Endothelial cell of umbilical vein (primary cell): ENCODE measurements at regions not wholly inside any gene's neighbourhood (a gene's known extent, or its start where the extent isn't known, plus 50 kb on each side); places are given as distances from the start of the nearest gene placed in this dataset.

Source experiments
- BruUV-seq: library from RNA; stranded (reverse); fragments of 400-500 nt; replicated peaks from 2 replicates; lab custom pipeline; 2021; lab: Mats Ljungman, UMichigan
- CTCF ChIA-PET: fragments of 300-600, 350-600 bp; sonication (Branson Sonifier 250); formaldehyde crosslinking; loops from one replicate; lab custom pipeline; 2021; ENCODE audit warnings: antibody characterized with exemption, inconsistent platforms; lab: Charles Lee
- POLR2A ChIA-PET: fragments of 300-600, 350-600 bp; sonication (Branson Sonifier 250); formaldehyde crosslinking; loops from one replicate; lab custom pipeline; 2021; ENCODE audit warnings: antibody characterized with exemption, inconsistent platforms; lab: Charles Lee
- DNase-seq: peaks from one replicate; pipeline ENCODE4 v3.0.0-alpha.2; 2011; ENCODE audit warnings: low read depth, low spot score
- FAIRE-seq: peaks from 2 replicates; lab custom pipeline; 2011; peaks lifted over from hg19 to GRCh38; lab: Jason Lieb, UNC
- H2AFZ ChIP-seq: 2 replicates; pipeline ENCODE4 v1.6.0; 2012; ENCODE audit warnings: low read depth, low read length, control low read depth, inconsistent platforms
- H3K27ac ChIP-seq: 2 replicates; pipeline ENCODE4 v1.5.1; 2011; ENCODE audit warnings: low read depth, mild to moderate bottlenecking, control low read depth, low read length, moderate library complexity; ENCODE audit not compliant: insufficient read depth
- H3K27me3 ChIP-seq, 2 experiments: 2 replicates each; pipeline versions ENCODE4 v1.6.0 to v1.6.1; 2011; ENCODE audit warnings: low read length in 2 of 2, mixed read lengths in 1 of 2; ENCODE audit not compliant: control insufficient read depth in 2 of 2, insufficient read depth in 2 of 2
- H3K36me3 ChIP-seq, 2 experiments: 2 replicates in 1 of 2; 3 replicates in 1 of 2; pipeline ENCODE4 v1.5.1; 2011; ENCODE audit warnings: low read length in 2 of 2, mild to moderate bottlenecking in 1 of 2, moderate library complexity in 1 of 2; ENCODE audit not compliant: control insufficient read depth in 2 of 2, insufficient read depth in 2 of 2; ENCODE audit errors: extremely low read depth in 1 of 2
- H3K4me1 ChIP-seq: 3 replicates; pipeline ENCODE4 v1.5.1; 2011; ENCODE audit warnings: mild to moderate bottlenecking, low read length; ENCODE audit not compliant: control insufficient read depth, insufficient read depth; ENCODE audit errors: extremely low read depth
- H3K4me2 ChIP-seq: 2 replicates; pipeline ENCODE4 v1.6.1; 2011; ENCODE audit warnings: low read length, control low read depth, mixed read lengths; ENCODE audit not compliant: insufficient read depth
- H3K4me3 ChIP-seq, 3 experiments: fragments of 200-600 bp in 1 of 3; sonication (generic), shearing (Covaris generic) in 1 of 3; replicated peaks in 1 of 3; 2 replicates each; pipeline ENCODE4 v1.5.1; 2011 to 2016; ENCODE audit warnings: control low read depth in 3 of 3, low read length in 3 of 3, mild to moderate bottlenecking in 2 of 3, inconsistent platforms in 1 of 3, low read depth in 1 of 3, moderate library complexity in 1 of 3; ENCODE audit not compliant: insufficient read depth in 1 of 3
- H3K79me2 ChIP-seq: 2 replicates; pipeline ENCODE4 v1.6.0; 2012; ENCODE audit warnings: low read length, inconsistent platforms; ENCODE audit not compliant: control insufficient read depth, insufficient read depth
- H3K9ac ChIP-seq: replicated peaks from 2 replicates; pipeline ENCODE3; 2011; ENCODE audit warnings: low read length, control low read depth; ENCODE audit not compliant: insufficient read depth; ENCODE audit errors: extremely low read depth
- H3K9me1 ChIP-seq: replicated peaks from 3 replicates; pipeline ENCODE4 v1.6.0; 2011; ENCODE audit warnings: mild to moderate bottlenecking, low read length; ENCODE audit not compliant: control insufficient read depth, insufficient read depth; ENCODE audit errors: extremely low read depth
- H3K9me3 ChIP-seq: replicated peaks from 2 replicates; pipeline ENCODE4 v1.5.1; 2012; ENCODE audit warnings: low read length, inconsistent platforms; ENCODE audit not compliant: control insufficient read depth, insufficient read depth
- H4K20me1 ChIP-seq: replicated peaks from 2 replicates; pipeline ENCODE3; 2011; ENCODE audit warnings: mild to moderate bottlenecking, low read length; ENCODE audit not compliant: control insufficient read depth, insufficient read depth; ENCODE audit errors: extremely low read depth
- EZH2 ChIP-seq: IDR thresholded peaks from 2 replicates; pipeline ENCODE4 v1.6.1; 2012; ENCODE audit warnings: borderline replicate concordance, low read depth, mild to moderate bottlenecking, moderate library complexity, low read length, inconsistent platforms; ENCODE audit not compliant: severe bottlenecking
- FOS ChIP-seq: IDR thresholded peaks from 2 replicates; pipeline ENCODE4 v1.6.1; 2011; ENCODE audit warnings: mild to moderate bottlenecking, low read length, moderate library complexity, borderline replicate concordance; ENCODE audit not compliant: insufficient read depth
- GATA2 ChIP-seq: IDR thresholded peaks from 2 replicates; pipeline ENCODE4 v1.7.0; 2011; ENCODE audit warnings: low read depth, mild to moderate bottlenecking, moderate library complexity, mixed read lengths, low read length; ENCODE audit not compliant: insufficient read length, insufficient read depth
- JUN ChIP-seq: IDR thresholded peaks from 2 replicates; pipeline ENCODE4 v1.6.1; 2011; ENCODE audit warnings: borderline replicate concordance, low read depth; ENCODE audit not compliant: insufficient read length, insufficient read depth
- MYC ChIP-seq: IDR thresholded peaks from one replicate; pipeline ENCODE4 v1.6.1; 2011; ENCODE audit warnings: mild to moderate bottlenecking, low read depth, low read length
- POLR2A ChIP-seq: IDR thresholded peaks from 2 replicates; pipeline ENCODE4 v1.6.1; 2012; ENCODE audit warnings: low read depth, mild to moderate bottlenecking, control low read depth, low read length
- POLR2AphosphoS5 ChIP-seq: IDR thresholded peaks from 2 replicates; pipeline ENCODE4 v1.6.1; 2012; ENCODE audit warnings: low read depth, mild to moderate bottlenecking, control low read depth, low read length, moderate library complexity; ENCODE audit not compliant: insufficient read depth
- dilution Hi-C: fragments of 300-500 bp; cut with MboI; formaldehyde crosslinking; loops from one replicate; pipeline ENCODE4 v1.15.0; 2019; ENCODE audit warnings: low sequenced_read_pairs; ENCODE audit not compliant: extremely low pct_ligation_motif_present
- intact Hi-C: fragments of 100-400 bp; cut with micrococcal nuclease; formaldehyde crosslinking; loops from one replicate; pipeline ENCODE4 v1.10.0; 2022
- TF ChIP-seq, protein P1 (sequence below), 2 donors: IDR thresholded peaks; 1 replicate in 1 of 2; 2 replicates in 1 of 2; pipeline ENCODE4 v1.5.1; 2011; ENCODE audit warnings: low read length in 2 of 2, mild to moderate bottlenecking in 2 of 2, moderate library complexity in 2 of 2, control low read depth in 1 of 2, inconsistent platforms in 1 of 2, low read depth in 1 of 2; ENCODE audit not compliant: insufficient read depth in 1 of 2; ENCODE audit errors: extremely low read depth in 1 of 2
- TF ChIP-seq, protein P2 (sequence below): IDR thresholded peaks from 2 replicates; pipeline ENCODE4 v1.6.1; 2011; ENCODE audit not compliant: insufficient read depth, insufficient read length

DNA sequence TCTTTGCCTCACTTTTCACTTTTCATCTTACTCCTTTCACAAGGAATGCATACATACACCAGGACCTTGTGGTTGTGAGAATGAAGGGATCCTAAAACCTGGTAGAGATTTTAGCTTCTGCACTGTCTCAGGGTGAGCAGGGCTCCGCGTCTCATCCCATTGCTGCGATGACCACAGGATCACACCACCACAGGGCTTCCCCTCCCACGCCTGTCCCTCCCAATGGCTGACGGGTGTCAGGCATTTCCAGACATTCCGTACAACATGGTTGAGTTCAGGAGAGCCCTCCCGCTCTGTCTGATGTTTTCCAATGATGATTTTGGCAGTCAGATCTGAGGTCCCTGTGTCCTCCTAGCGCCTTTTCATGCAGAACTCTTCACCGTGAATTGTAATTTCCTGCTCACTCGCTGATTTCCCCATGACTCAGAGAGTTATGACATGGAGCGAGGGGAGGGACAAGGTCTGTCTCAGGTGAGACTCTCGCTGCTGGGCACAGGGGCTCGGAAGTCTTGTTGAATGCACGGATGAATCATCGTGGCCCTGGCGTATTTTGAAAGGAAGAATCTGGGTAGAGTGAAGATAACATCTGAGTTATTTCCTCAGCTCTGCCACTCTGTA lies 102.8 kb downstream of the TEX29 start:
- Histone ChIP-seq H4K20me1 (no peaks in the 10 kb centered on the region), H3K4me1 (no peaks in the 10 kb centered on the region), H3K27me3 (no peaks in the 10 kb centered on the region), H3K9me3 (no peaks in the 10 kb centered on the region), H3K79me2 (no peaks in the 10 kb centered on the region), H2AFZ (no peak overlapping the region), H3K27ac (no peak overlapping the region), H3K4me3 (no peak overlapping the region), H3K36me3 (no peaks in the 10 kb centered on the region), H3K9ac (no peak overlapping the region), H3K9me1 (no peaks in the 10 kb centered on the region), H3K4me2 (no peak overlapping the region)
- CTCF ChIA-PET = no interaction called here
- DNase-seq (no peak), FAIRE-seq (no peak)
- no TSS peak for BruUV-seq
- TF ChIP-seq JUN (no peak), FOS (no peak), GATA2 (no peak), POLR2AphosphoS5 (no peak), EZH2 (no peak), MYC (no peak), POLR2A (no peak)
- TF ChIP-seq, protein P1, sequence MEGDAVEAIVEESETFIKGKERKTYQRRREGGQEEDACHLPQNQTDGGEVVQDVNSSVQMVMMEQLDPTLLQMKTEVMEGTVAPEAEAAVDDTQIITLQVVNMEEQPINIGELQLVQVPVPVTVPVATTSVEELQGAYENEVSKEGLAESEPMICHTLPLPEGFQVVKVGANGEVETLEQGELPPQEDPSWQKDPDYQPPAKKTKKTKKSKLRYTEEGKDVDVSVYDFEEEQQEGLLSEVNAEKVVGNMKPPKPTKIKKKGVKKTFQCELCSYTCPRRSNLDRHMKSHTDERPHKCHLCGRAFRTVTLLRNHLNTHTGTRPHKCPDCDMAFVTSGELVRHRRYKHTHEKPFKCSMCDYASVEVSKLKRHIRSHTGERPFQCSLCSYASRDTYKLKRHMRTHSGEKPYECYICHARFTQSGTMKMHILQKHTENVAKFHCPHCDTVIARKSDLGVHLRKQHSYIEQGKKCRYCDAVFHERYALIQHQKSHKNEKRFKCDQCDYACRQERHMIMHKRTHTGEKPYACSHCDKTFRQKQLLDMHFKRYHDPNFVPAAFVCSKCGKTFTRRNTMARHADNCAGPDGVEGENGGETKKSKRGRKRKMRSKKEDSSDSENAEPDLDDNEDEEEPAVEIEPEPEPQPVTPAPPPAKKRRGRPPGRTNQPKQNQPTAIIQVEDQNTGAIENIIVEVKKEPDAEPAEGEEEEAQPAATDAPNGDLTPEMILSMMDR (IDR thresholded peaks at IDR 0.05; ENCODE audit: extremely low read depth in 1 of 2, insufficient read depth in 1 of 2, low read depth in 1 of 2, low read length in 2 of 2) = no peak
- TF ChIP-seq, protein P2, sequence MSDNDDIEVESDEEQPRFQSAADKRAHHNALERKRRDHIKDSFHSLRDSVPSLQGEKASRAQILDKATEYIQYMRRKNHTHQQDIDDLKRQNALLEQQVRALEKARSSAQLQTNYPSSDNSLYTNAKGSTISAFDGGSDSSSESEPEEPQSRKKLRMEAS = no peak
- intact Hi-C loops (no loop called here), dilution Hi-C loops (no loop called here)
- POLR2A ChIA-PET = no interaction called here
